Middle frontal gyrus (tissue), 1 donor: ENCODE measurements at regions not wholly inside any gene's neighbourhood (a gene's known extent, or its start where the extent isn't known, plus 50 kb on each side); places are given as distances from the start of the nearest gene placed in this dataset.

Source experiments
- DNase-seq: peaks from one replicate; pipeline ENCODE4 v3.0.0-alpha.2; 2015; ENCODE audit warnings: low spot score; ENCODE audit errors: extremely low spot score

- DNase-seq = no peak
Observed at GRCh38 chr5:104706600-104706999, 1144.0 kb upstream of the NUDT12 start.

GRCh38 chr5:104702212-104702611, 1139.6 kb upstream of the NUDT12 start:
- DNase-seq = no peak

DNA sequence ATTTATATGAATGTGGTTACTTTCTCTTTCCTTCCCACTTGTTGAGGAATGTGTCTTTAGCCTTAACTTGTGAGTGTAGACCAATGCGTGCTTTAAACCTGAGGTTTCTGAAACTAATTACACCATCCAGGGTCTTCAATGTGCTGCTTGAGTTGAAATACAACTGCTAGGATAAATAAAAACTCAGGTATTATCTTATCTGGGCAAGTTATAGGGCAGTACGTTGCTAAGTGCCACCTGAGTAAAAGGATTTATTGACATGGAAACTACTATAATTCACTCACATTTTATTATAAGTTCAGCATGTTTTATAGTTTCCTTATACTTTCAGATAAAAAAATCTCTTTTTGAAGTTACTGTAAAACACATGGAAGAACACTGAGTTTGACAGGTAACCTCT, 1136.8 kb upstream of the NUDT12 start:
- no peak for DNase-seq

DNA sequence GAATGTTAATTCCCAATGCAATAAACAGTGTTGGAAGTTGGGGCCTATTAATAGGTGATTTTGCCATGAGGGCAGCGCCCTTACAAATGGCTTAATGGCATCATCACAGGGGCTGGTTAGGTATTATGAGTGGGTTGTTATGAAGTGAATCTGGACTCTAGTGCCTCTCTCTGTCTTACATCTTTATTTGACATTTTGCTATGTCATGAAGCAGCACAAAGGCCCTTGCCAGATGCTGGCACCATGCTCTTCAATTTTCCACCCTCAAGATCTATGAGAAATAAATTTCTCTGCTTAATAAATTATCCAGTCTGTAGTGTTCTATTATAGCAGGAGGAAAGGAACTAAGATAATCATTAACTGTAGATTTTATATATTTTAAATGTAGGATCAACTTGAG, 1098.7 kb upstream of the NUDT12 start:
- no peak for DNase-seq

DNA sequence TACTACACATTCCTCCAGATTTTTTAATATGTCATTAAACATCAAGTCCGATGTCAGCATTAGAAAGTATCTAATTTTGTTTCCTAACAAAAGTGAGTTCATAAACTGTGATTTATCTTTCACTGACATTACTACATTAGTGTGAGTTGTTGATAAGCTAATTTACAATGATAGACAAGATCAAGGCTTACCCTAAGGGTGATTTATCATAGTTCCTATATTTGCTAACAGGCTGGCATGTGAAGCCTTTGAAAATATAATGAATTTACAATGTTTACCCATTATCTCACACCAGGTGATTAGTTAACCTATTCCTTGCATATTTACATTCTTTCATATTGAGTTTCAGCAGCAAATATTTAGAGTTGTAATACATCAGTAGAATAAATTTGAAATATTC, 1096.9 kb upstream of the NUDT12 start:
- DNase-seq = no peak

DNA sequence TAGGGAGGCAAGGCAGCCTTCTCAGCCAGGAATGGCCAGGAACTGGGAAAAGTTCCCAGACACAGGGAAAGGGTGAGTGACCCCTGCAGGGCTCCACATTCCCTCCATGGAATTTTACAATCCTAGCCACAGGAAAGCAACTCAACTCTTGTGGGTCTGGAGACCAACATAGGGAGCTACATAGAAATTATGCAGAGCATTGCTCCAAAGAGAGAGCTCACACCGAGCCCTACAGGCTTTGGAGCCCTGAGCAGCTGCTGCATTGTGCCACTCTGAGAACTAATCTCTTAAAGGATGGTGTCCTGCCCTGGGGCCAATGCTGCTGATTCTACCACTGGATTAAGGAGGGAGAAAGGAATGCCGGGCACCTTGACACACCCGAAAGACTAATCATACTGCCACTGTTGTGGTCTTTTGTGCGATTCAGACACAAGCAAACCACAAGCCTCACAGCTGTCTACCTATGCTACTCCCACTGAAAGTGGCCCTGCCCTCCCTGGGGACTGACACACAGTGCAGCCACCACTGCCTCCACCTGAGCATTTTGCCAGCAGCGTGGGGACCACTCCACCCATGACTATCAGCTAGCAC, 1089.8 kb upstream of the NUDT12 start:
- no peak for DNase-seq

DNA sequence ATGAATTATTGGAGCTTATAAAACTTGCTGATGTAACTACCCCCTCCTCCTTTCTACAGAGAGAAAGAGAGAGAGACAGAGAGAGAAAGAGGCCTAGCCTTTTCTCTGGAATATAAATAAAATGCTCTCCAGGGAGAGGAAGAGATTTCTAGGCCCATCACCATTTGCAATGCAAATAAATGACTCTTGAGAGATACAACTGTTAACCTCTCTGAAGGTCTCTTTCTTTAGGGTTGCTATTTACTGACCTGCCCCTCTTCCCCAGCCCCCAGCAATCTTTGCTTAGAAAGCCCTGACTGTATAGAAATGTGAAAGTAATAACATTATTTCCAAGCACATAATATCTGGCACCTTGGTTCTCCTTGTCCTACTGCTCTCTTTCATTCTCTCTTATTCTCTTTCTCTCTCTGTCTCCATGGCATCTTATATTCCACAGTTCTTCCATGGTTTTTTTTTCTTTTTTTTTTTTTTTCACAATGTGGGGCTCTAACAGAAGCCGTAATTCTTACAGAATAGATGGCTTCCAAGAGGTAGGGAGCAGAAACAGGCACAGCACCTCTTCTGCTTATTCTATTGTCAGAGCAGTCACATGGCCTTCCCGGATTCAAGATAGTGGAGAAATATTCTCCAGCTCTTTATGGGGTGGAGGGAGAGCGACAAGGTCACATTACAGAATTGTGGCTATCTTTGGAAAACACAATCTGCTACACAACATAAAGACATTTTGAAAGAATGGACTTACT, 1087.9 kb upstream of the NUDT12 start:
- no peak for DNase-seq

GRCh38 chr5:104646416-104646815, 1083.8 kb upstream of the NUDT12 start:
- DNase-seq = no peak

DNA sequence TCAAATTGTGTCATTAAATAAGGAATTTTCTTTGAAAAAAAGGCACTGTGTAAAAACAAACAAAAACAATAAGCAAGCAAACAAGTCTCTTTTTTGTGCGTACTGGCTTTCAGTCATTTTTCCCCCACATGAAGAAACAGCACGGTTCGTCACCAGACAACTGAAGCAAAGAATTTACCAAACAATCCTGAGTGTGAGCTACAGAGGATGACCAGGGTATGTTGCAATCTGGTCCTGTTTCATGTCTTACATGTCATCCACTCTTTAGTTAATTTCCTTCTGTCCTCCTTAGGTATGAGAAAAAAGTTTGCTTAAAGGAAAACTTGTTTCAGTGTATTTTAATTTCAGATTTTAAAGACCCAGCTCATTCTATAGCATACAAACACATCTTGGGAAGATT, 1080.7 kb upstream of the NUDT12 start:
- no peak for DNase-seq

DNA sequence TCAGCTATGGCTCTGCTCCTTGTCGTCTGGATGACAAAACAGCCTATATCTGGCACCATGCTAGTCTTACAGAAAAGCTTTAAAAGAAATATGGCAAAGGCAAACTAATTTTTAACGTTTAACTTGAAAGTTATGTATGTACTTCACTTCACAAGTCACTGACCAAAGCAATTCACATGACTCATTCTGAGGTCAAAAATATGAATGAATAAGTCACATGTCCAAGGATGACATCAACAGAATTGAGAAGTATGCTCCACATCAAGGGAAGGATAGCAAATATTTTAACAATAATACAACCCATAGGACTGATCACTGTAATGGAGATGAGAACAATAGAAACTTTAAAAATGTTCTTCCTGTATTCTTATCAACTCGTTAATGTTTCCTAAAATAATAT, 1072.6 kb upstream of the NUDT12 start:
- DNase-seq = no peak

DNA sequence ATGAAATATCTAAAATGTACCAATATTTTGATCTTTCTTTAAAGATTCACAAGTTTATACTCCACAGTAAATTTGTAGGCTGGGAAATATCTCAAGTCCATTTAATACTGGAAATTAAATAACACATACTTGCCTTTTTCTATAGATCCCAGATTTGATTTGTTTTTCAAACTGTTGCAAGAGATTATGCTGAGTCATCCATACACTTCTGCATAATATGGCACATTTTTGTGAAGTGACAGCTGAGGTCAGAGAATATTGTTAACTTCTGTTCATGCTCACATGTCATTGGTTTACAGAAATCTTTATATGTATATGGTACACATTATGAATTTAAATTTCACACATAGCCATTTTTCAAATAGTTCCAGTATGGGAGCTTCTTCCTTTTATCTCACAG, 1066.3 kb upstream of the NUDT12 start:
- DNase-seq = no peak

DNA sequence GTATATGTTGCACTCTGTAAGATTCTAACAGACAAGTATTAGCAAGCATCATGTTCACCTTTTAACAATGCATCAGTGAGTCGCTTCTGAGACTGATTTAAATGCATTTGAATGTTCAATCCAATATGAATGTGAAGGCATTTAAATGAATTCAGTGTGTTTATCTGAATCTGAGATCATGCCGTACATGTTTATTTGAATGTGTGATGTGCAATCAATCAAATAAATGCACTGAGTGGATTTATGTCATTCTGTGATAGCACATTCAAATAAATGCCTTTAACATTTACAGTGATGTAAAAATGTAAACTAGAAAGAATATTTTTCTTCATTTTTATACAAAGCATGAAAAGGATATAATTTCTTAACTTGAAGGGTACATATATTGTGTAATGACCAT, 1063.5 kb upstream of the NUDT12 start:
- no peak for DNase-seq

DNA sequence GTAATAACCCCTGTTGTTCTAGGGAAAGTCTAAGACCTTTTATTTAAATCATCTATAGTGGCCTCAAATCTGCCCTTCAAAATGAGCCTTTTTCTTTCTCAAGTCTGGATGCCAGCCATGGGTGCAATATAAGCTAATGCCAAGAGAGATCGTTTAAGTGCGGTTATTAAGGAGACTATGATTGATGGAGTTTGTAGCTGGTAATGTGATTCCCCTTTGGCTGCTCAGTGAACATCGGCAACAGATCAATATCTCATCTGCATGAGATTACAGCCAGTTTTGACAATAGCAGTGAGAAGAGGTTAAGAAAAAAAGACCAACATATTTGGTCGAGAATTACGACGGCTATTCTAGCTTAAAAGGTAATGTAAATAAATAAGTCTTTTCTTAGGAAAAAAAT, 1049.4 kb upstream of the NUDT12 start:
- no peak for DNase-seq

- no peak for DNase-seq
Observed at GRCh38 chr5:104611135-104611767, 1048.7 kb upstream of the NUDT12 start.

GRCh38 chr5:104606258-104606829, 1043.8 kb upstream of the NUDT12 start:
- no peak for DNase-seq

DNA sequence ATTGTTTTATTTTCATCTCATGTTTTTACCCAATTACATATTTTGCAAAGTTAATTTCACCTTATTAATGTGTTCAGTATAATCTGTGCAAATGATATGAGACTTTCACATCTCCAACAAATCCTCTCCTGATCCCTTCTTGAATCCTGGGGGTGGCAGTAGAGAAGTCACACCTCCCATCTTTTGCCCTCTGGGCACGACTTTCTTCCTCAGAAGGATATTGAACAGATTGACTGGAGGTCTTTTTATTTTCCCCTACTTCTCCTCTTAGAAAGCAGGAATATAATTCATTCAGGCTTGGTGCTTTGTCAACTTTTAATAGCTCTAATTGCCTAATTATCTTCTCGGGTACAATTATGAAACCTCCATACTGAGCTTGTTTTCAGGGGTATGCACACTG, 1037.1 kb upstream of the NUDT12 start:
- DNase-seq = no peak

- DNase-seq = no peak
Observed at GRCh38 chr5:104598285-104598684, 1035.7 kb upstream of the NUDT12 start.

DNA sequence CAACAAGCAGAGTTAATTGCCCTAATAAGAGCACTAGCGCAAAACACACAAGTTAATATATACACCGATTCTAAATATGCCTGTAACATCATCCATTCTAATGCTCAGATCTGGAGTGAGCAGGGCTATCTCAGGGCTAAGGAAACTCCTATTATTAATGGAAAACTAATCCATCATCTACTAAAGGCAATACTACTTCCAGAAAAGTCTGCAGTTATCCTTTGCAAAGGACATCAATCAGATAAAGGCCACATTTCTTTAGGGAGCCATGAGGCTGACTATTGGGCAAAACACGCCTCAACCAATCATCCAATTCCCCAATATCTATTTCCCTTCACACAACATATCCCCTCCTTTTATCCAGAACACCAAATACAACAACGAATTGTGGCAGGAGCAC, 1032.3 kb upstream of the NUDT12 start:
- DNase-seq = no peak

- no peak for DNase-seq
Observed at GRCh38 chr5:104576677-104577076, 1014.1 kb upstream of the NUDT12 start.

DNA sequence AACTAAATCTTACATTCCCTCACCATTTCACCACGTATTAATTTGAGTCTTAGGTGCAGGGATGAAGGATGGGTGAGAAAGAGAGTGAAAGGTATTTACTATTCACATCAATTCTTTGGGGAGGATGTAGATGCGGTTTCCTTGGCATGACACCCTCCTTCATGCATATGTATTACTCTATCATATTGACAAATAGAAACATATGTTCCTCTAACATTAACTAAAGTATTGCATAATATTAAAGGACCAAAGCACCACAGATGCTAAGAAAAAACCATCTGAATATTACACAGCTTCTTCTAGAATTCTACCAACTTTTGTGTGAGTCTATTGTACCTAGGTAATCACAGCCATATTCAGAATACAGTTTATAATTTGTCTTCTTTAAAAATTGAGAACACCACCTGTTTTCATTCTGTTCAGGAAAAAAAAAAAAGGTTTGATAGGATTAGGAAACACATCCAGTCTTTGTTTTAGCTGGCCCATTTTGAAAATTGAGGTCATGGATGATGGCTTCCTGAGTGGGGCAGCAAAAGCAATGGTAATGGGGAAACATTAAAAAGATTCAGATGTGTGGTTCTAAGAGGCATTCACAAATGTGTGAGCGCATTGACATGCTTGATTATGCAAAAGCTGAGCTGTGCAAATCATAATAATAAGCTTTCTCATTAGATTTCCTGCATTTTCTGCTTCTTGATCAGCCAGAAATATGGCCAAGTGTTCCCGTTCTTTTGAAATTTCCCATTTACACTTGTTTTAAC, 1011.5 kb upstream of the NUDT12 start:
- DNase-seq = peak; percentile 7

DNA sequence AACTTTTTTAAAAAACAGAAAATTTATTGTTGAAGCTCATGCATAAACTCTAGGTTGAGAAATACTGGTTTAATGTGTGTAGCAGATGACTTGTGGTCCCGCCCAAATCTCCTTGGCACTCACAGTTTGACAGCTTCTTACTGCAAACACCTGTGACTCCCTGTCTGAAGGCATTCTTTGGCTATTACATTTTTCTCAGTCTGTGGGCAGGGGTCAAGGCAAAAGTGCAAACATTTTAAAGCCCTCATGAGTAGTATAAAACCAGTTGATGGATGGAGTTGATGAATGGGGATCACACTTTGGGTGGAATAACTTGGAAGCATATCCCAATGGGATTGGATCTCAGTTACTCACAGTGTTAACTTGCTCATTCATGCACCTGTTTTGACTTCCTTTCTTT, 1007.0 kb upstream of the NUDT12 start:
- DNase-seq = no peak

DNA sequence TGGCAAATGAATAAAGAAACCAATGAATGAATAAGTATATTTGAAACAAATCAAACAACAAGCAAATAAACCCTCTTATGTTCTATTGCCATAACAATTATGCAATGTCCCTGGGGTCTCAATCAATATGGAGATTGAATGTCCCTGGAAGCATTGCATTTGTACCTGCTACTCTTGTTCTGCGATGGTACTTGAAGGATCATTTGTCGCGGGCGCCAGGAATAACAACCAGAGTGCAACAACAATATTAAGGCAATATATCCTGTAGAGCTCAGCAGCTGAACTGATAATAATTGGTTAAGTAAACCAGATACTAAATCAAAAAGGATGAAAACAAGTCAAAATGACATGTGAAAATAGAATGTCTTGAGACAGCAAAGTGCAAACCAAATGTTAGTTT, 1001.9 kb upstream of the NUDT12 start:
- no peak for DNase-seq
